DOHH2 (cell line): ENCODE measurements at regions not wholly inside any gene's neighbourhood (a gene's known extent, or its start where the extent isn't known, plus 50 kb on each side); places are given as distances from the start of the nearest gene placed in this dataset.

Experiments used
- H3F3A ChIP-seq: fragments of 200-600 bp; sonication (generic), shearing (Covaris generic); 2 replicates; pipeline ENCODE4 v1.6.0; 2016; ENCODE audit warnings: antibody characterized with exemption, mild to moderate bottlenecking; ENCODE audit not compliant: control insufficient read depth, insufficient read depth
- H3K27ac ChIP-seq: fragments of 200-600 bp; sonication (generic); 2 replicates; pipeline ENCODE4 v1.5.1; 2014; ENCODE audit warnings: low read depth, mild to moderate bottlenecking, low read length, moderate library complexity
- H3K27me3 ChIP-seq: fragments of 200-600 bp; sonication (generic); 2 replicates; pipeline ENCODE4 v1.6.1; 2014; ENCODE audit warnings: mild to moderate bottlenecking, low read length, mixed read lengths; ENCODE audit not compliant: control insufficient read depth
- H3K36me3 ChIP-seq: fragments of 200-600 bp; sonication (generic); 2 replicates; pipeline ENCODE4 v1.6.1; 2014; ENCODE audit warnings: mild to moderate bottlenecking, low read length, moderate library complexity, mixed read lengths; ENCODE audit not compliant: control insufficient read depth
- H3K4me1 ChIP-seq: fragments of 200-600 bp; sonication (generic); 2 replicates; pipeline ENCODE4 v1.6.1; 2014; ENCODE audit warnings: mild to moderate bottlenecking, low read length, mixed read lengths; ENCODE audit not compliant: control insufficient read depth
- H3K4me2 ChIP-seq: fragments of 200-600 bp; sonication (generic); 2 replicates; pipeline ENCODE4 v1.6.0; 2014; ENCODE audit warnings: mild to moderate bottlenecking, low read length, moderate library complexity
- H3K4me3 ChIP-seq: fragments of 200-600 bp; sonication (generic); 2 replicates; pipeline ENCODE4 v1.5.1; 2014; ENCODE audit warnings: mild to moderate bottlenecking, low read length, mixed read lengths
- H3K79me2 ChIP-seq: fragments of 200-600 bp; sonication (generic); 2 replicates; pipeline ENCODE4 v1.6.1; 2014; ENCODE audit warnings: mild to moderate bottlenecking, low read length, mixed read lengths; ENCODE audit not compliant: control insufficient read depth
- H3K9me2 ChIP-seq: fragments of 200-600 bp; sonication (generic); replicated peaks from 2 replicates; pipeline ENCODE4 v1.6.1; 2014; ENCODE audit warnings: mild to moderate bottlenecking, low read length, mixed read lengths; ENCODE audit not compliant: control insufficient read depth
- H3K9me3 ChIP-seq: fragments of 200-600 bp; sonication (generic); 2 replicates; pipeline ENCODE4 v1.6.1; 2014; ENCODE audit warnings: antibody characterized with exemption, low read length, mixed read lengths; ENCODE audit not compliant: control insufficient read depth, insufficient read depth
- H4K20me1 ChIP-seq: fragments of 200-600 bp; sonication (generic); 2 replicates; pipeline ENCODE4 v1.6.0; 2014; ENCODE audit warnings: low read depth, mild to moderate bottlenecking, antibody characterized with exemption, low read length, moderate library complexity; ENCODE audit not compliant: control insufficient read depth, insufficient read depth
- EZH2phosphoT487 ChIP-seq: fragments of 200-600 bp; sonication (generic); IDR thresholded peaks from 2 replicates; pipeline ENCODE4 v1.6.1; 2017; ENCODE audit warnings: borderline replicate concordance, mild to moderate bottlenecking, antibody characterized with exemption, low read length, moderate library complexity, mixed read lengths
- TF ChIP-seq, protein P1 (sequence below): fragments of 200-600 bp; sonication (generic); IDR thresholded peaks from one replicate; pipeline ENCODE4 v1.5.1; 2014; ENCODE audit warnings: antibody characterized with exemption, mild to moderate bottlenecking, low read depth, low read length; ENCODE audit not compliant: poor library complexity, severe bottlenecking

DNA sequence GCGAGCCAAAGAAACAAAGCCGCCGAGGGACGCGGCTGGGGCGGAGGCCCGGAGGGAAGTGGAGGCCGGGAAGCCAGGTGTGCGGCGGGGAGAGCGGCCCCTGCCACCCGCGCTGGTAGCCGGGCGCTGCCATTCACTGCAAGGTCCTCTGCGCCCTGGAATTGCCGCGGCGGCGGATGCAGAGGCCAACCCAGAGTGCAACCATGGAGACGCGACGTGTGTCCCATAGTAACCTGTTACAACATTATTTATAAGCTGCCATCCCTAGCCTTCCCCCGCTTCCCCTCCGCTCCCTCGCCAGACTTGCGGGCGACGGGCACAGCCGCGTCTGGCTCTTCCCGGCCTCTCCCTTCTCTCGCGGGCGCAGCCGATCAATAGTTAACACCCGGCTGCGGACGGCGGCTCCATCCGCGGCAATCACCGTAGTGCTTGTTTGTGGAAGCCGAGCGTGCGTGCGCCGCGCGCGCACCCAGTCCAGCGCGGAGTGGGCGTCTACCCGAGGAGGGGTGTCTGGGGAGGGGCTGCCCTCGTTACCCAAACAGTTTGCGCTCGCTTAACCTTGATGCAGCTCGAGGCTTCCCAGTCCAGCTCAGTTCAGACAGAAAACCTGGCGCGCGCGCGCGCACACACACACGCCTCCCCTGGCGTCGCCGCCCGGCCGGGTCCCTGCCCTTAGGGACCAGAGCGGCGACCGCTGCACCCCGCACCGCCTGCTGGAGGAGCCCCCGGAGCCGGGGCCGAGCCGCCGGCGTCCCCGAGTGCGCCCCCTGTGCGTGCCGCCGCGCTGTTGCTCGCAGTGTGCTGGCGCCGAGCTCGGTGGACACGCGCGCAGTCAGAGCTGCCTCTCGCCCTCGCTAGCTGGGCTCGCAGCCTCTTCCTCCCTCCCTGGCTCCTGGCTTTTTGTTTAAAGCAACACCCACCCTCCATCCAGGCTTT lies 165.4 kb upstream of the DPP6 start:
- H3K4me1 ChIP-seq, result no peaks in the 10 kb centered on the region
- no peaks in the 10 kb centered on the region for H3K27me3 ChIP-seq
- H4K20me1 ChIP-seq, result no peaks in the 10 kb centered on the region
- no peak overlapping the region for H3K27ac ChIP-seq
- no peaks in the 10 kb centered on the region for H3K79me2 ChIP-seq
- H3K9me3 ChIP-seq, result peaks cover 18% of the 10 kb centered on the region; the same call in 1 of the 2 replicates
- H3K4me2 ChIP-seq, result no peak overlapping the region
- no peak for TF ChIP-seq EZH2phosphoT487
- TF ChIP-seq, protein P1, sequence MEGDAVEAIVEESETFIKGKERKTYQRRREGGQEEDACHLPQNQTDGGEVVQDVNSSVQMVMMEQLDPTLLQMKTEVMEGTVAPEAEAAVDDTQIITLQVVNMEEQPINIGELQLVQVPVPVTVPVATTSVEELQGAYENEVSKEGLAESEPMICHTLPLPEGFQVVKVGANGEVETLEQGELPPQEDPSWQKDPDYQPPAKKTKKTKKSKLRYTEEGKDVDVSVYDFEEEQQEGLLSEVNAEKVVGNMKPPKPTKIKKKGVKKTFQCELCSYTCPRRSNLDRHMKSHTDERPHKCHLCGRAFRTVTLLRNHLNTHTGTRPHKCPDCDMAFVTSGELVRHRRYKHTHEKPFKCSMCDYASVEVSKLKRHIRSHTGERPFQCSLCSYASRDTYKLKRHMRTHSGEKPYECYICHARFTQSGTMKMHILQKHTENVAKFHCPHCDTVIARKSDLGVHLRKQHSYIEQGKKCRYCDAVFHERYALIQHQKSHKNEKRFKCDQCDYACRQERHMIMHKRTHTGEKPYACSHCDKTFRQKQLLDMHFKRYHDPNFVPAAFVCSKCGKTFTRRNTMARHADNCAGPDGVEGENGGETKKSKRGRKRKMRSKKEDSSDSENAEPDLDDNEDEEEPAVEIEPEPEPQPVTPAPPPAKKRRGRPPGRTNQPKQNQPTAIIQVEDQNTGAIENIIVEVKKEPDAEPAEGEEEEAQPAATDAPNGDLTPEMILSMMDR, result no peak
- H3K36me3 ChIP-seq, result no peaks in the 10 kb centered on the region
- no peaks in the 10 kb centered on the region for H3F3A ChIP-seq
- H3K4me3 ChIP-seq, result no peak overlapping the region
- H3K9me2 ChIP-seq, result no peaks in the 10 kb centered on the region

DNA sequence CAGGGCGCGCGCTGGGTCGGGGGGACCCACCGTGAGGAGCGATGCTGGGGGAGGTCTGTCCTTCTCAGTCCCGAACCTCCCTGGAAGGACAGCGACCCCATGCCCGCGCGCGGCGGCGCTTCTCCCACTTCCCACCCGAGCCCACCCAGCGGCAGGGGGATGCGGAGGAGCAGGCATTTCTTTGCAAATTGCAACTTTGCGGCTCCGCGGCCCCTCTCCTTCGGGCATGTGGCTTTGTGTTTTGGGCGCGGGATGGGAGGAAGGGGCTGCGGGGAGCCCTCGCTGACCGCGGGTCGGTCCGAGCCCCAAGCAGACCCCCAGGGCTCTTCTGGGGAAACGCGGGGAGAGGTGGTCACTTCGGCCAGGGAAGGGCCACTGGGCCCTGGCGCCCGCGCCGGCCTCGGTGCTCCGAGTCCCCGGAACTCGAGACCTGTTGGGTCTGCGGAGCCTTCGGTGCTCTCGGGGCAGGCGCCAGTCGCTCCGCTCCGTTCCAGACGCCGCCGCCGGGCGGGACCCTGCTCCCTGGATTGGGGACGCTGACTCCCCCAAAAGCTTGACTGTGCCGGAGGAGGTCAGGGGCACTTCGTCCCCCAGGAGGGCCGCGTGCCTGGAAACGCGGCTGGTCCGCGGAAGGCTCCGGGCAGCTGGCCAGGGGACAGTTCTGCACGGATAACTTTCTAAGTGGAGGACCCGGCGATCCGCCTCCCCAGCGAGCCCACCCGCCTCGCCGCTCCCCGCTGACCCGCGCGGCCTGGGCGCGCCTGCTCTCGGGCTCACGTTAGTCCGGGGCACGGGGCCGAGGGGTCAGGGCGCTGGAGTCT lies 164.2 kb upstream of the DPP6 start:
- Histone ChIP-seq H3K4me2 (no peak overlapping the region), H3F3A (no peaks in the 10 kb centered on the region), H3K36me3 (no peaks in the 10 kb centered on the region), H3K27me3 (no peaks in the 10 kb centered on the region), H4K20me1 (no peaks in the 10 kb centered on the region), H3K4me3 (no peak overlapping the region), H3K9me2 (no peaks in the 10 kb centered on the region), H3K79me2 (no peaks in the 10 kb centered on the region), H3K4me1 (no peaks in the 10 kb centered on the region), H3K9me3 (peaks cover 21% of the 10 kb centered on the region; the same call in 1 of the 2 replicates), H3K27ac (no peak overlapping the region)
- TF ChIP-seq, protein P1, result no peak
- no peak for TF ChIP-seq EZH2phosphoT487

DNA sequence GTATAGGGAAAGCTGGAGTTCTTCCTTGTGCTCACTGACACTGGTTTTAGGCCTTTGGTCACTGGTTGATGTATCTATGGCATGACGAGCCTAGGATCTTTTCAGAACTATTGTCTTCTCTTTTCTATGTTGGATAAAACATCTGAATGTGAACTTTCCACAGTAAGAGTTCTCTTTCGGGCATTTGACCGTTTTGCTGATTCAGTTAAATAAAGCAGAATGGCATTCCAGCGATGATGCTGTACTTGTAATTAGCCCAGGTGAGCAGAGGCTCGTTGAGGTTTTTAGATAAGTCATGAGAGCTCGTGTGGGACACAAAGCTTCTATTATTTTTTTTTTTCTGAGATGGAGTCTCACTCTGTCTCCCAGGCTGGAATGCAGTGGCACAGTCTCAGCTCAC lies 160.2 kb upstream of the DPP6 start:
- Histone ChIP-seq H3K4me3 (no peak overlapping the region), H3F3A (no peaks in the 10 kb centered on the region), H3K79me2 (no peaks in the 10 kb centered on the region), H3K36me3 (no peaks in the 10 kb centered on the region), H4K20me1 (no peaks in the 10 kb centered on the region), H3K27ac (no peak overlapping the region), H3K9me3 (peaks cover 18% of the 10 kb centered on the region; the same call in 1 of the 2 replicates), H3K9me2 (no peaks in the 10 kb centered on the region), H3K4me1 (no peaks in the 10 kb centered on the region), H3K27me3 (no peaks in the 10 kb centered on the region), H3K4me2 (no peak overlapping the region)
- TF ChIP-seq, protein P1, result no peak
- TF ChIP-seq EZH2phosphoT487, result no peak
